Upper lobe of left lung (tissue), 4 donors: ENCODE measurements at regions not wholly inside any gene's neighbourhood (a gene's known extent, or its start where the extent isn't known, plus 50 kb on each side); places are given as distances from the start of the nearest gene placed in this dataset.

Experiments used
- EP300 ChIP-seq, 4 donors: sonication (generic); formaldehyde crosslinking; IDR thresholded peaks; one replicate each; pipeline ENCODE4 v1.5.1; 2017; ENCODE audit warnings: antibody characterized with exemption in 4 of 4, control low read depth in 2 of 4
- POLR2A ChIP-seq, 4 donors: fragments of 450-650 bp; IDR thresholded peaks; one replicate each; pipeline ENCODE4 v1.5.1; 2016 to 2017; ENCODE audit warnings: antibody characterized with exemption in 4 of 4, mild to moderate bottlenecking in 2 of 4
- POLR2AphosphoS5 ChIP-seq, 2 donors: sonication (generic); formaldehyde crosslinking; IDR thresholded peaks; one replicate each; pipeline ENCODE4 v1.5.1; 2017; ENCODE audit warnings: antibody characterized with exemption in 2 of 2

- TF ChIP-seq EP300 (IDR thresholded peaks at IDR 0.05) (no peak), POLR2A (IDR thresholded peaks at IDR 0.05) (no peak), POLR2AphosphoS5 (IDR thresholded peaks at IDR 0.05) (no peak)
Measured at GRCh38 chr3:112763258-112763657, 83.4 kb downstream of the CD200R1L start.
